ENCODE measurements at regions not wholly inside any gene's neighbourhood (a gene's known extent, or its start where the extent isn't known, plus 50 kb on each side); places are given as distances from the start of the nearest gene placed in this dataset.

DNA sequence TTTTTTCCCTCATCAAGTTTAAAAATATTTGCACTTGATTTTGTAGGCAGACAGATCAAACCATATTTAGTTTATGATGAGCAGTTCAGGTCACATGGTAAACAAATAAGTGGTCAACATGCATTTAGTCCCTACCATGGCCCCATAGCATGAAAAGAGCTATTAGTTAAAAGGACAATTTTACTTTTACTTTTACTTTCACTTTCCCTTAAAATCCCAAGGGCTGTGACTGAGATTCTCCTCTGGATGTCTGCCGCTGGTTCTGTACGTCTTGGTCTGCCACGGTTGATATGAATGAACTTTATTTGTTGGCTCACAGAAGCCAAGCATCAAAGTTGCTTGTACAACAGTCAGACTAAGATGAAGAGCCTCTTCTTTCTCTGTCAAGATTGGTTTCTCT lies 626.2 kb upstream of the CDH7 start:
- no peak for DNase-seq

DNA sequence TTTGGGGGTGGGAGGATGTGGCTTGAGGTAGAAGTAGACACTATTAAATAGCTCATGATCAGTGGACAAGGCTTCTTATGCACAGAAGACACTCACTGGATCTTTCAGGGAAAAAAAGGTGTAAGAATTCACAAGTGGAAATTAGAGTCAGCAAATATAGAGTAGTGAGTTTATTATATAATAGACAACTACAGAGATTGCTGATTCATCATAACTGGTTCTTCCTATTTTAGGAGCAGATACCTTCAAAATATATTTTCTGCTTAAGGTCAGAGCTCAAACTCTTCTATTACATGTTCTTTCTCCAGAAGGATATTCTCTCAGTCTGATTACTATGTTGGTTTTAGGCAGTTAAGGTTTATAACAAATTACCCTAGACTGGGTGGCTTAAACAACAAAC lies 646.9 kb upstream of the CDH7 start:
- no peak for DNase-seq

DNA sequence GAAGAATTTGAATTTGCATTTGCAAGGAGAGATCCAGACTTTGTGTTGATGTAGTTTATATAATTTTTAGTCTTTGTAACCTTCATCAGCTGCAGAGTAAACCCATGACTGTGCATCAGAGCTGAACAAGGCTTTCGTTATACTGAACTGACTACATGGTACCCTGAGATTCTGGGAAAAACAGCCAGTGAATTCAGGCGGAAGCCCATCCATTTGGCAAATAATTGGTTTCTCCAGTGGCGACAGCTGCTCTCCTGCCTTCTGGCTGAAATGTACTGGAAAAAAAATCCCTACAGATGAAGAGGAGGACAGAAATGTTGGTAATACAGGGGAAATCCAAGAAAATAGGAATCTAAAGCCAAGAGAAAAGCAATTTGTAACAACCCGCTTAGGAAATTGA lies 657.5 kb upstream of the CDH7 start:
- no peak for DNase-seq

DNA sequence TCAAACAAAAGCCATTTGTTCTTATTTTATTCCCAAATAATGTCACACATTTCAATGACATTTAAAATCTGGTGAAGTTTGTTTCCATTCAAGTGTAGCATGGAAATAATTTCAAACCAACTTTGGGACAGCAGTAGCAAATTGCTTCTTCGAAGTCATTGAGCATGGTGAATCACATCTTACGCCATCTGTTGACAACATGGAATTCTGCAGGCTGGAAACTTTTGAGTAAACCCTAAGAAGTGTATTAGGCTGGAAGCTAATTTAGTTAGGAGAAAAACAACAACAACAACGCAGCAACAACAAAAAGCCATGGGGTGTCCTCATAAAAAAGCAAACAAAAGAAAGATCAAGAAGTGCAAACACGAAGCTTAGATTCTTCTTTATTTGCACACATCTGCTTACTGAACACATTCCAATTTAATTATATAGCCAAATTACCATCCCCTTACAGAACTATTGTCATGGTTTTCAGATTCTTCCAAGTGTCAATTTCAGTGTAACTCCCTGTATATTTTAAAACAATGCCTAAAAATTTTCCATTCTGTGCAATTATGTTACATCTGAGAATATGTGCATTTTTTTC lies 659.0 kb upstream of the CDH7 start:
- no peak for DNase-seq

DNA sequence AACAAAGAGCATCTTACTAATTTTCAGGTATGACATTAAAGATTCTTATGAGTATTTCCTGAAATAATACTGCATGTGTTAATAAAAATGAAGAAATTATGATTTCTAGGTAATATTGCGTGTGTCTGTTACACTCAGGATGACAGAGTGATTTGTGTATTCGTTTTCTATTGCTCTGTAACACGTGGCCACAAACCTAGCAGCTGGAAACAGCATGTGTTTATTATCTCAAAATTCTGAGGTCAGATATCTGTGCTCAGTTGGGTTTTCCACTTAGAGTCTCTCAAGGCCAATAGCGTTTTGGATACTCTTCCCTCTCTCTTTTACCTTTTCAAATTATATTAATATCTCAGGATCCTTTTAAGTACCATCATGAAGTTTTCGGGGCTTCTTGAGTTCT lies 667.9 kb upstream of the CDH7 start:
- DNase-seq: no peak

DNA sequence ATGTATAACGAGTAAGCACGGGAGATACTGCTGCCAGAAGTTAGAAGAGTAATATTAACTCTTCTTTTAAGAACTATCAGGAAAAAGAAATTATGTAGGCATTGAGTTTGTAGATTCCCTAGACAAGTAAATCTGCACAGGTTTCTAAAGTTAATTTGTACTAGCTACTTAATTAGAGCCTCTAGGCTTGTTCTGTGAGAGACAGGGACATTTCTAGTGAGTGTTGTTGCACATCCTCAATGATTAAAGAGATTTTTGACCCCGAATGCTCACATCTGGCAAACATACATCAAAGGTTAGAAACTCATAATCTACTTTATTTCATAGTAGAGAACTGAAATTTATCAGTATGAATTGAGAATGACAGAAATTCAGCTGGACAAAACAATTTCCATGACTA lies 669.0 kb upstream of the CDH7 start:
- DNase-seq: no peak

DNA sequence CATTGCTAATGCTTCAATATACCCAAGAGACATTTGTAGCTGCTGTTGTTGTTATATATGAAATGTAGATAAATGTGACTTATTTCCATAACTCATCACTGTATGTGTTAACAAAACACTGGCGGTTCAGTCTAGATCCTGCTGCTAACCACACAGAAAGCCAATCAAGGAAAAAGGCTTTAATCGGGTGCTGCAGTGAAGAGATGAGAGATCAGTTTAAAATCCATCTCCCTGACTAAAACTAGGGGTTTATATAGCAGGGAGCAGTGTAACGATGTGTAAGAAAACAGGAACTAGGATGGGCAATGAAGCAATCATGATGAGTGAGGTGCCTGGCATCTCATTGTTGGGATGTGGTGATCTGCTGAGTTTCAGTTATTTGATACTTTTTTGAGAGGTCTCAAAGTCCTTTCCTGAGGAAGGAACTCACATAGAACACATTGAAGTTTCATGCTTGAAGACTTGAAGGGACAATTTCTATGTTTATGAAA lies 677.7 kb upstream of the CDH7 start:
- DNase-seq: no peak

DNA sequence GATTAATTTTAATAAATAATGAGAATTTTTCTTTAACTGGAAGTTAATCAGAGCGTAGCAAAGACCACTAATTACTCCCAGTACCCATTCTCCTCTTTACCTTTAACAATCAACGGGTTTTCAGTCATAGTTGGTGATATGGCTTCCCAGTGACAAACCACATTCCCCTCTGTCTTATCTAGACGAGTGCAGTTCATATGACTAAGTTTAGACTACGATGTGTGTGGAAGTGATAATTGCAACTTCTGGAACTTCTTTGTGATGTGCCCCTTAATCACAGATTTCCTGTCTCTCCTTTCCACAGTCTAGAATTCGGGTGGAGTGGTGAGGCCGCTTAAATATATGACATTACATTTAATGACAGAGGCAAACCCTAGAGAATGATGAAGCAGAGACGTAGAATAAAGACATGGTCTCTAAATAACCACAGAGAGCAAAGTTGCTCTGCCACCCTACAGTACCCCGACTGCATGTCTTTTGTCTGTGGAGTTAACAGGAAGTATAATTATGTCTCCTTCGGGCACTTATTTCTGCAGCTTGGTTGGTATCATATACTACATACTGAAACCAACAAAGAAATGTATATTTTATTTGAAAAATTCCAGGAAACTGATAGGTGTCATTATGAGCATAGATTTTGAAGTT lies 693.3 kb upstream of the CDH7 start:
- no peak for DNase-seq

DNA sequence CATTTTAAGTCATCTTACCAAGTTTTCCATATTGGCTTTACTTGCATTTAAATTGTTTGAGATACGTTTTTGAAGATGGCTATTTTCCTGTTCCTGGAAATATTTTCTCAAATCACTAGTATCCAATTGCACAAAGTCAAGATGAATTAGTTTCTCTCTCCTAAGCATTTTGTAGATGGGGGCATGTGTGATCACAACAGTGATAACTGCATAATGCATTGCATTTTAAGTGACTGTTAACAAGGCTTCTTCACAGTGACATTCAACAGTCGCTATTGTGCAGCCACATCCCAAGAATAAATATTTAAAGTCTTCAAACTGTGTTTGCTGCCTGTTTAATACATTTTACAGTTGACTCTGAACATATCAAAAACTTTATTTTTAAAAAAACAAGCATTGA lies 694.2 kb upstream of the CDH7 start:
- DNase-seq: no peak

DNA sequence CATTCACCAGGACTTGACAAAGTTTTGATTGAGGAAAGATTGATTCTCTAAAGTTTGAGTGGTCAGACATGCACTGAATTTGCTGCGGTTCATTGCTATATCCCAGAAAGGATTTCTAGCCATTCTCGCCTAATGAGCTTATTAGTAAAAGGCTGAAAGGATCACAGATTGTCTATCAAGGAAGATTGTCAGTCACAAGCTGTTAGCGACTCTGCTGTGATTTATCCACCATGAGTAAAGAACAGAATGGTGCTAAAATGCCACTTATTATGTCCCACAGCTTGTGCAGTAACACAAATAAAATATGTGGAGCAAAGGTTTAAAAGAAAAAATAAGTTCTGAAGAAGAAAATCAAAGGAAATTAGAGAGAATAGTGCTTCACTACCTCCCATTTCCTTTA lies 701.2 kb upstream of the CDH7 start:
- no peak for DNase-seq

DNA sequence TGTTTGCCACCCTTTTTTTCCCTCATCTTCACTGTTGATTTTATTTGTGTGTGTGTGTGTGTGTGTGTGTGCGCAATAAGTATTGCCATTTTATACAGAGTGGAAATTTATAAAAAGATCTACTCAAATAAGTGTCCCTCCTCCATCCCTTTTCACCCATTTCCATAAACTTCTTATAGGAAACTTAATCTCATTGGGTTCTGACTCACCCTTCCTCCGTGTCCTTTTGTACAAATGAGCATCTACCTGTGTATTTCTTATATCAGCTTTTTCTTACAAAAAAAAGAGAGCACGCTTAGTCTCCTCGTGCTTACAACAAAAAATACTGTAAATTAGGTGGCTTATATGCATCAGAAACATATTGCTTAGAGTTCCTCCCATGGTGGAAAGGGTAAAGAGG lies 711.2 kb upstream of the CDH7 start:
- DNase-seq: no peak

DNA sequence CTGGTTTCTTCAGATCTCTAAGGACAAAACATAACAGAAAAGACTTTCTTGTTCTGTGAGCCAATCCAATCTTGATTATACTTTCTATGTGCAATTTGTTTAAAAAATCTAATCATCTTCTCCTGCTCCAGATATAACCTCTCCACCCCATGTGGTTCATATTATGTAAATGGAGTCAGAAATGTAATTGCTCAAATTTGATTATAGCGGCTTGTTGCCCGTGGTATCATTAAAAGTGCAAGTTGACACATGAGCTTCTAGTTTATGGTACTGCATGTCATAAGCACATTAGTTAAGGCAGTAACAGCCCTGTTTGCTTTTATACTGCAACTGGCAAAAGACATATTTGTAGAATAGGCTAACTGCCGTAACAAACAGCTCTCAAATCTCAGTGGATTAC lies 715.1 kb upstream of the CDH7 start:
- no peak for DNase-seq

DNA sequence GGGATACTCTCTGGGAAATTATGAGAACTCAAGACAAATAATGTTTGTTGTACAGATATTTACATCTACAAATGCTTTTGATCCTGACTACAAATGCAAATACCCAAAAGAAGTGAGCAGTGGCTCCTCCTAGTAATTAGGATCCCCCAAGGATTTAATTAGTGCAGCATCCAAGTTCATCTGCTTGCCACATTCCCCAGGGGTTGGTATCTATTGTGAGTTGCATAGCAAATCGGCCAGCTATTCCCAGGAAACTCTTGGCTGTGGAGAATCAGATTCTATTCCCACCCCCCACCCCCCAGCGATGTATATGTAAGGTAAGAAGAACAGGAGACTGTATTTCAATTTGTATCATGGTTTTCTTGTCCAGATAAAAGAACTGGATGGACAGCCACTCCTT lies 725.1 kb upstream of the CDH7 start:
- DNase-seq: no peak

DNA sequence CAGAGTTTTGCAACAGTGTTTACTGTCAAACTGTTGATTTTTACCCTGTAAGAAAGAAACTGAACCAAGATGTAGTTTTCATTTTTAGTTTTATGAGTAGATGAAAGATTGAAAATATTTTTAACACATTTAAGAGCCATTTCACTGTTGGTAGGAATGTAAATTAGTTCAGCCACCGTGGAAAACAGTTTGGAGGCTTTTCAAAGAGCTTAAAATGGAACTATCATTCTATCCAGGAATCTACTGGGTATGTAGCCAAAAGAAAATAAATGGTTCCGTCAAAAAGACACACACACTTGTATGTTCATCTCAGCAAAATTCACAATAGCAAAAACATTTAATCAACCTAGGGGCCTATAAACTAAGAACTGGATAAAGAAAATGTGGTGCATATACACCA lies 729.8 kb upstream of the CDH7 start:
- DNase-seq: no peak

DNA sequence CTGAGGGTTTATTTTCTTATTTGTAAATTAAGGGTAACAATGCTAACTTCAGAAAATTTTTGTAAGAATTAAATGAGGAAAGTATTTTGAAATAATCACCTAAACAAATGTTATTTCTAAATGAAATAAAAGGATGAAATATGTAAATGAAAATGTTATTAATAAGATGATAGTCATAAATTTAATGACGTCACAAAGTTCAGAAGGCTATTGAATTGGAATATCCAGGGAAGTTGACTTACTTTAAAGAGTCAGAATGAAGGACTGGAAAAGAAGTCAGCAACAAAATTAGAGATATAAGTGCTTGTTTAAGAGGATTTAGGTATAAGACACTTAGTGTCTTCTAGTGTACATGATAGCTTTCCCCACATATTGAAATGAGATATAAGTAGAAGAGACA lies 732.6 kb upstream of the CDH7 start:
- DNase-seq: no peak

DNA sequence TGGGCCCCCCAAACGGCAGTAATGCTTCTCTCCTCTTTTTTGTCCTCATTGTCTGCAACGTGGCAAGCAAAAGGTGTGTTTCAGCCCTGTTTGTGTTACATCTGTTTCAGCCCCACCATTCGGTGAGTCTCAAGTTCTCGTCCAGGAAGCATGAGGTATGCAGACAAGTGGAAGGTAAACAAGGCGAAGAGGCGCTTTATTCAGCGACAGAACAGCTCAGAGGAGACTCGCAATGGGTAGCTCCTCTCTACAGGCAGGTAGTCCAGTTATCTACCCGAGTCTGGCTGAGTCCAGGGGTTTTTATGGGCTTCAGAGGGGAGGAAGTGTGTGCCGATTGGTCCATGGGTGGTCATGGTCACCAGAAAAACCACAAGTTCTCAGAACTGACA lies 733.4 kb upstream of the CDH7 start:
- no peak for DNase-seq

DNA sequence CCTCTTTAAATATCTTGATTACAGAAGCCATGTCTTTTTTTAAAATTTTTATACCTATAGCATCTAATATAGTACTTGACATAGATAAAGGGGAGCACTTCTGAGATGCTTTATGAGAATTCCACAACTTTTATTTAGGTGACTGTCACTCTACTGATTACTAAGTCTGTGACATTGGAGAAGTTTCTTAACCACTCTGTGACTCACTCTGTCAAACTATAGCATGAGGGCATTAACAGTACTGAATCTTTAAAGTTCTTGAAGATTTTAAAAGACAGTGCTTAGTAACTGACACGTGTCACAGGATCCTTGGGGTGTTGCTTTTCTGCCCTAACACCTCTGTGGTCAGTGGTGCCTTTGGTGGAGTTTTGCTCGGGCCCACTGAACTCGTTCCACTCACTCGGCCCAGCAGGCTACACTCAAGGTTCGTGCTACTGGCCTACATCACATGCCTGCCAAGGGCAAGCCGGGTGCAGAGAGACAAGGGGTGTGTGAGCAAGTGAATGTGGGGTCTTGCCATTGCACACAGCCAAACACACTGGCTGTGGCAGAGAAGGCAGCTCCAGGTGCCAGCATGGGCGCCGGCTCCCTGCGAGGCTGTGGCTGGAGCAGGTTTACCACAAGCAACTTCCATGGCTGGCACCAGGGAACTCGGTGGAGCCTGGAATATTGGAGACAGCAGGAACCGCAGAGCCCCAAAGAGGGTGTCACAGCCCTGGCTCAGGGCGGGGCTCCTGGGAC lies 734.0 kb upstream of the CDH7 start:
- no peak for DNase-seq

DNA sequence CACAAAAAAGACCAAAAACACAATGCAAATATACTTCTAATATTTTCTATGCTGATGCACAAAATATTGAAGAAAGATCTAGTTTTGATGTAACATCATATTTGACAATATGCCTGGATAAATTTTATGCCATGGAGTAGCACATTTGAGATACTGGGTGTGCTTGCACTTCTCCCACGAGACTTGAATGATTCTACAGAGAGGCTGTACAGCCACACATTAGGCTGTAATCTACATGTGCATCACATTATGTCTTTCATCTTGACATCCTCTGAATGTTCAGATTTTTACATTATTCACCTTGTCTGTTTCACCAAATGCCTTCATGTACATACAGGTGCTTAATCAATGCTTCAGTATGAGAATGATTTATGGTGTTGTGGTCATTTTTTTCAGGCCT lies 756.4 kb upstream of the CDH7 start:
- DNase-seq: no peak

DNA sequence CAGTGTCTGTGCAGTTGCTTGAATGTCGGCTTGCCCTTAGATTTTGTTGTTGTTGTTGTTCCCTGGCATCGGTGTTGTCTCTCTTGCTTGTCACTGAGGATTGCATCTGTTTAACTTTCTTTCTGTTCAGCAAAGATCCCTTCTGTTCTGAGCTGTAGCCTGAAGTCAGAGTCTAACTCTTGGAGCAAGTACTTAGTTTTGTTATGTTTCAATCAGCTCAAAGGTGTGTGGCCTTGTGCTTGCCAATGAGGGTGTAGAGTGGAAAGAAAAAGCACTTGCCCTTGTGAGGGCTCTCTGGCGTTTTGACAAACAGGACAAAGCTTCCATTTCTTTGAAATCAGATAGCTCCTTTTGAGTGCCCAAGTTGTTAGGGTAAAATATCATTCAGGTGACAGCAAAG lies 757.1 kb upstream of the CDH7 start:
- no peak for DNase-seq

DNA sequence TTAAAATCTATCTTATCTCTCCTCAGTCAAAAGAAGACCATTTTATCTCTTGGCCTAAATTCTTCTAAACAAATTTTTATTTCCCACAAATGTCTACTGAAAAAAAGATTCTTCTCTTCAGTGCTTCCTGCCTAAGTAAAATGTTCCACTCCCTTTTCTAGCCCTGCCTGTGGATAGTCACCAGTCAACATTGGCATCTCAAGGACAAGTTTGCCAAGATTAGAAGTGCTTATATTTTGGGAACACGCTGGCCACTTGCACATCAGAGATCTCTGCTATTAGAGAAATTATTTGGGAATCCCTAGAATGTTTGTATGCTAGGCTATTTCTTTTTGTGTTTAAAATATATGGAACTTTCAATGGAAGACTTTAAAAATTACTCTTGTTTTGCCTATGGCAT lies 758.2 kb upstream of the CDH7 start:
- no peak for DNase-seq

DNA sequence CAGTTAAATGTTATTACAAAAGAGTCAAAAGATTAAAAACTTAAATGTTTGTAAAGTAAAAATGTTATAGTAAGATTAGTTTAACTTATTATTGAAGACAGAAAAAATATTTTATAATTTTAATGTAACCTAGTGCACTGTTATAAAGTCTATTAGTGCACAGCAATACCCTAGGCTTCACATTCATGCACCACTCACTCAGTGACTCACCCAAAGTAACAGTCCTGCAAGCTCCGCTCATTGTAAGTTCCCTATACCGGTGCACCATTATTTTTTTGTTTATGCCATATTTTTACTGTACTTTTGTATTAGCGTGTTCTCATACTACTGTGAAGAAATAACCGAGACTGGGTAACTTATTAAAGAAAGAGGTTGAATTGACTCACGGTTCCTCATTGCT lies 759.7 kb upstream of the CDH7 start:
- no peak for DNase-seq

DNA sequence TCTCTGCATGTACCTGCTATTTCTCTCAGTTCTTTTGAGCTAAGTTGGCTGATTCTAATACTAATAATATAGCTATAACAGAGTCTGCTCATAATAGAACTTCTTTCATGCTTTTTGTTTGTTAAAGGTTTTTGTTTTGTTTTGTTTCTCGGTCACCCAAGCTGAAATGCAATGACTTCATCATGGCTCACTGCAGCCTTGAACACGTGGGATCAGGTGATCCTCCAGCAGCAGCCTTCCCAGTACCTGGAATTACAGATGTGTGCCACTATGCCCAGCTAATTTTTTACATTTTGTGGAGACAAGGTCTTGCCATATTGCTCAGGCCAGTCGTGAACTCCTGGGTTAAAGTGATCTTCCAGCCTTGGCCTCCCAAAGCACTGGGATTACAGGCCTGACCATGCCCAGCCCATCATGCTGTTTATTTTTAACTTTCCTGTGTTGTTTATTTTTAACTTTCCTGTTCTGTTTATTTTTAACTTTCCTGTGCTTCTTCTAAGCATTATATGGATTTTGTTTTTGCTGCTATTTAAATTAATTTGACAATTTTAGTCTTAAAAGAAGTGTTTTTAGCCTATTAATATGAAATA lies 763.8 kb upstream of the CDH7 start:
- no peak for DNase-seq

DNA sequence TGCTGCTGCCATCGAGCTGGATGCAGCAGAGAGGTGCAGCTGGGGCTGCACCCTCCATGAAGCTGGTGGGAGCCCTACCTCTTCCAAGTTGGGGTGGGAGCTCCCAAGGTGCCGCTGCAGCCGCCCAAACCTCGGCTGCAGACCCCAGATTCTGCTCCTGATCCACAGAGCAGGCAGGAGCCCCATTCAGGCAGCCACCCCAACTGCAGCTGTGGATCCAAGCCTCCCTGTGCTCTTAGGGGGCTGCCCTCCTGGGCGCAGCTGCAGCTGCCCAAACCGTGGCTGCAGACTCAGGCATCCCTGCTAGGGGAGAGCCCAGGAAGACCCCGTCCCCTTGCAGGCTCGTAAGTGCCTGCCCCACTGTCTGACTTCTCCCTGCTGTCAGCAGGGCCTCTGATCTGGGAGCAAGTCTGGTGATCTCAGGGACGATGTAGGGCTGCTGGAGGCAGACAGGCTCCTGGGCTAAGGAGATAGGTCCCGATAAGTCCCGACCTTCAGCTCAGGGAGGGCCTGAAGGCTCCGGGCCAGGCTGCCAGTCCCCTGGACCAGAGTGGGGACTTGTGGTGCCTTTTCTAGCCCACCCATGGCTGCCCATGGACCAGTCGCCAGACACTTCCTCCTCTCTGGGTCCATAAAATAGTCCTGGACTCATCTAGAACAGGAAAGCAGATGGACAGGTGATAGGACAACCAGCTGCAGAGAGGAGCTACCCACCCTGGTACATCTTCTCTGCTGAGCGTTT lies 767.1 kb upstream of the CDH7 start:
- no peak for DNase-seq
